ENCODE measurements at regions not wholly inside any gene's neighbourhood (a gene's known extent, or its start where the extent isn't known, plus 50 kb on each side); places are given as distances from the start of the nearest gene placed in this dataset.

DNA sequence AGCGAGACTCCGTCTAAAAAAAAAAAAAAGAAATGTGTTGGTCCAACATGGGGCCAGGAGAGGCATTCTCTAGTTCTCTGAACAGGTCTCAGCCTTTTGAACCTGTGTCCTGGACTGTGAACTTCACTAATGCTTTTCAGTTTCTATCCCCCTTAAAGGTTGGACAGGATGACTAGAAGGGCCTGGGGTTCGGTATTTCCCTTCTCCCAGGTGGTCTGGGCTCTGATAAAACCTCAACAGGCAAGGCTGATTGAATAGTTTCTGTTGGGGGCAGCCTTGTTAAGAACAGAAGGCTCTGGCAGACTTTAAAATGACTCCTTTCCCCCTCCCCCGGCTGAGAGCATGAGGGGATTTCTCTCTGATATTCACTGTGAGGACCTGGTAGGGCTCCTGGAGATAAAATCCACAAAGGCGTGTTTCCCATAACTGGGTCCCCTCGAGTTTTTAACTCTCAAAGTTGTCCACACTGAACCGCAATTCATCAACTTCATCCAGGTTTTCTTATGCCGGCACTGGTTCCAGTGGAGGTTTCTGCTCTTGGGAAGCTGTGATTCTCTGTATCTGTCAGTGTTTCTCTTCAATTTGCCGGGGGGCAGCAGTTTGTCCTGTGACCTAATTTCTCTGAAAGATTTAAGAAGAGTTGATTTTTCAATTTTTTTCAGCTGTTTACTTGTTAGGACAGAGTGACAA, 91.3 kb downstream of the METRNL start:
- TF ChIP-seq, protein P1, sequence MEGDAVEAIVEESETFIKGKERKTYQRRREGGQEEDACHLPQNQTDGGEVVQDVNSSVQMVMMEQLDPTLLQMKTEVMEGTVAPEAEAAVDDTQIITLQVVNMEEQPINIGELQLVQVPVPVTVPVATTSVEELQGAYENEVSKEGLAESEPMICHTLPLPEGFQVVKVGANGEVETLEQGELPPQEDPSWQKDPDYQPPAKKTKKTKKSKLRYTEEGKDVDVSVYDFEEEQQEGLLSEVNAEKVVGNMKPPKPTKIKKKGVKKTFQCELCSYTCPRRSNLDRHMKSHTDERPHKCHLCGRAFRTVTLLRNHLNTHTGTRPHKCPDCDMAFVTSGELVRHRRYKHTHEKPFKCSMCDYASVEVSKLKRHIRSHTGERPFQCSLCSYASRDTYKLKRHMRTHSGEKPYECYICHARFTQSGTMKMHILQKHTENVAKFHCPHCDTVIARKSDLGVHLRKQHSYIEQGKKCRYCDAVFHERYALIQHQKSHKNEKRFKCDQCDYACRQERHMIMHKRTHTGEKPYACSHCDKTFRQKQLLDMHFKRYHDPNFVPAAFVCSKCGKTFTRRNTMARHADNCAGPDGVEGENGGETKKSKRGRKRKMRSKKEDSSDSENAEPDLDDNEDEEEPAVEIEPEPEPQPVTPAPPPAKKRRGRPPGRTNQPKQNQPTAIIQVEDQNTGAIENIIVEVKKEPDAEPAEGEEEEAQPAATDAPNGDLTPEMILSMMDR (IDR thresholded peaks at IDR 0.05) = no peak
- no peak for TF ChIP-seq POLR2AphosphoS5 (IDR thresholded peaks at IDR 0.05; ENCODE audit: insufficient read depth in 1 of 2, low read depth in 1 of 2)

Data from vagina (tissue), 2 donors.